Endometrium (tissue), 2 donors: ENCODE measurements at regions not wholly inside any gene's neighbourhood (a gene's known extent, or its start where the extent isn't known, plus 50 kb on each side); places are given as distances from the start of the nearest gene placed in this dataset.
"Not testable (repeated sequence)": the region's sequence is repeated elsewhere in the genome, so short reads cannot be mapped to it uniquely, and the experiment has no call there.

Experiments
- FAIRE-seq: peaks from 2 replicates; lab custom pipeline; 2012; peaks lifted over from hg19 to GRCh38; lab: Jason Lieb, UNC
- donor health status: control.
- donor health status: control.

DNA sequence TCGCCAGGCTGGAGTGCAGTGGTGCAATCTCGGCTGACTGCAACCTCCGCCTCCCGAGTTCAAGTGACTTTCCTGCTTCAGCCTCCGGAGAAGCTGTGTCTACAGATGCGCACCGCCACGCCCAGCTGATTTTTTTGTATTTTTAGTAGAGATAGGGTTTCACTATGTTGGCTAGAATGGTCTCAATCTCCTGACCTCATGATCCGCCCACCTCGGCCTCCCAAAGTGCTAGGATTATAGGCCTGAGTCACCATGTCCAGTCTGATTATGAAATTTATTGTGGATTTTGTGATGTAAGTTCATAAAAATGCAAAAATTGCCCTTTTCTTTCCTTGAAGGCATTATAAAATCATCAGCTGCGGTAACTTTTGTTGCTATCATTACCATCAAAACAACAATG is 1688.3 kb upstream of the ADGRL3 start:
- FAIRE-seq: not testable (repeated sequence)

DNA sequence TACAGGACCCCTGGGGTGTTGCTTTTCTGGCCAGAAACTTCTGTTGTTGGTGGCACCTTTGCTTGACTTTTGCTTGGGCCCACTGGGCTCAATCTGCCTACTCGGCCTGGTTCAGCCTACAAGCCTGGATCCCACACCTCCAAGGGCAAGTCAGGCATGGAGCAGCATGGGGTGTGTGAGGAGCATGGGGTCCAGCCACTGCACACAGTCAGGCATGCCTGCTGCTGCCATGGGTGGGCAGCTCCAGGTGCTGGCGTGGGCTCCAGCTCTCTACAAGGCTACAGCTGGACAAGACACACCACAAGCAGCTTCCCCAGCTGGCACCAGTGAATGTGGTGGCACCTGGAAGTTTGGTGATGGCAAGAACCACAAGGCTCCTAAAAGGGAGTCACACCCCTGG is 1683.1 kb upstream of the ADGRL3 start:
- FAIRE-seq: no peak

DNA sequence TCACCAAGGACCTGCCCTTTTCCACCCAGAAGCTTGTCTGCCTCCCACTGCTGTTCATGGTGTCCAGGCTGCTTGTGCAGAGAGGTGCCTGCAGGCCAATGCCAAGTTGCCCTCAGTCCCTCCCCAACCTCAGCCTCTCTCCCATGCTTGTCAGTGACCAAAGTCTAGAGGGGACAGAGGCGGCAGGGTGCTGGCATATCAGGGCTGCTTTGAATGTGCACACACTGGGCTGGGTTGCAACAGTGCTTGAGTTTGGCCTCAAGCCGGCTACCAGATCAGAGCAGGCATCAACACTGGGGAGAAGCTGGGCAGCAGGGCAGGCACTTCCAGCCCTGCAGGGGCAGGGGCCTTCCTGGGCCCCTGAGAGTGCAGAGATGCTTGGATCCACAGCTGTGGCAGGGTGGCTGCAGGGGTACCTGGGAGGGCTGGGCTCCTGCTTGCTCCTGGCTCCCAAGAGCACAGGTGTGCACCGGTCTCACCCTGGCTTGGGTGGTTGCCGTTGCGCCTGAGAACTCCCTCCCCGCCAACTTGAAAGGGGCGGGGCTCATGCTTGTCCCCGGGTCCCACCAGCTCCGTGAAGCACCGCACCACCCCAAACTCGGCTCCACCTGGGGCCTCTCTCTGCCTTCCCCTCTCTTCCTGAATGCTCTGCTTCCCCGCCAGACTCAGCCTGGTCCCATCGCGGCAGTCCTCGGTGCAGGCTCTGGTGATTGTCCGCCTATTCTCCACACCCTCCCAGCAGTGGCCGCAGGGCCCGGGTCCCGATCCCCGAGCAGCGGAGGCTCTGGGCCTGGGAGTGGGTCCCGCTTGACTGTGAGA is 1681.9 kb upstream of the ADGRL3 start:
- no peak for FAIRE-seq

GRCh38 chr4:59525885-59526284 is 1674.2 kb upstream of the ADGRL3 start:
- no peak for FAIRE-seq

GRCh38 chr4:59535541-59535940 is 1664.6 kb upstream of the ADGRL3 start:
- FAIRE-seq: no peak

- FAIRE-seq: no peak
These were observed 1663.7 kb upstream of the ADGRL3 start for GRCh38 chr4:59536428-59536827.

DNA sequence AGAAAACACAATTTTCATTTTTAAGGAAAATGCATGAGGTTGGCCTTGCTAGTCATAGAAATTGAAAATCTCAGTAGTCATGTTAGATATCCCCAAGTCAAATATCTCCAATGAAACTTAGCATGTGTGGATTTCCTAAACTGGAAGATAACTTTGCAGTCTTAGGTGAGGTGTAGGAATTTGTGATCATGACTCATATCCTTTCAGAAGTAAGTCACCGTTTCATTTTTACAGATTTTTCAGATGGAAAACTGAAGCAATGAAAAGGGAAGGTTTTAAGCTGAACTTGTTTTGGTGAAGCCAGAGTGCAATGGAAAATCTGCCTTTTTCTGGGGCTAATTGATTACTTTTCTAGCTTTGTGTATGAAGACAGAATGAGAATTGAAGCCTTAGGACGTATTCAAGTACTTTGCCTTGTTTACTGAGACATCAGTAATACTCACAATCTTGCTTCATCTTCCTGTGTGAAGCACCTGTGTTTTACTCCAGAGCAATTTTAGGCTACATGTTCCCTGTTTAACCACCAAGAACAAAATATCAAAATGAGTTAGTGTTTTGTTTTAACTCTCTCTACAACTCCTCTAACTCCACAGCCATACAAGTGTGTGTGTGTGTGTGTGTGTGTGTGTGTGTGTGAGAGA is 1662.8 kb upstream of the ADGRL3 start:
- no peak for FAIRE-seq

GRCh38 chr4:59539401-59539800 is 1660.7 kb upstream of the ADGRL3 start:
- no peak for FAIRE-seq

DNA sequence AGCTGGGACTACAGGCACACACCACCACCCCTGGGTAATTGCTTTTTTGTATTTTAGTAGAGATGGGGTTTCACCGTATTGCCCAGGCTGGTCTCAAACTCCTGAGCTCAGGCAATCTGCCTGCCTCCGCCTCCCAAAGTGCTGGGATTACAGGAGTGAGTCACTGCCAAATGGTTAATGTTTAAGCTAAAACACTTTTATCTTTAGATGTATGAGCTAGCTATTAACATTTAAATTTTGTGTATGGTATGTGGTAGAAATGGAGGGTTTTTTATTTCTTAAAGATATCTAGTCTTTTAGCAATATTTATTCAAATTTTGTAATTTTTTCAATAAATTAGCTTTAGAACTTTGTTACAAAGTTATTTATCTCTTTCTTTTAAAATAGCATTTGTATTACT is 1659.8 kb upstream of the ADGRL3 start:
- FAIRE-seq: no peak

- FAIRE-seq: no peak
These were observed 1646.9 kb upstream of the ADGRL3 start for GRCh38 chr4:59553063-59553720.

GRCh38 chr4:59553721-59554091 is 1646.4 kb upstream of the ADGRL3 start:
- FAIRE-seq: no peak

- FAIRE-seq: not testable (repeated sequence)
These were observed 1643.9 kb upstream of the ADGRL3 start for GRCh38 chr4:59556191-59556590.

DNA sequence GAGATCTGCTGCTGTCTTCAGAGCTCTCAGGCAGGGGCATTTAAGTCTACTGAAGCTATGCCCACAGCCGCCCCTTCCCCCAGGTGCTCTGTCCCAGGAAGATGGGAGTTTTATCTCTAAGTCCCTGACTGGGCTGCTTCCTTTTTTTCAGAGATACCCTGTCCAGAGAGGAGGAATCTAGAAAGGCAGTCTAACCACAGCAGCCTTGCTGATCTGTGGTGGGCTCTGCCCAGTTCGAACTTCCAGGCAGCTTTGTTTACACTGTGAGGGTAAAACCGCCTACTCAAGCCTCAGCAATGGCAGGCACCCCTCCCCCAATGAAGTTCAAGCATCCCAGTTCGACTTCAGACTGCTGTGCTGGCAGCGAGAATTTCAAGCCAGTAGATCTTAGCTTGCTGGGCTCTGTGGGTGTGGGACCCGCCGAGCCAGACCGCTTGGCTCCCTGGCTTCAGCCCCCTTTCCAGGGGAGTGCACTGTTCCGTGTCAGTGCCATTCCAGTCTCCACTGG is 1639.9 kb upstream of the ADGRL3 start:
- not testable (repeated sequence) for FAIRE-seq

GRCh38 chr4:59565836-59566235 is 1634.3 kb upstream of the ADGRL3 start:
- FAIRE-seq: no peak

GRCh38 chr4:59570860-59571476 is 1629.2 kb upstream of the ADGRL3 start:
- FAIRE-seq: no peak

- FAIRE-seq: no peak
These were observed 1628.2 kb upstream of the ADGRL3 start for GRCh38 chr4:59571805-59572430.

- FAIRE-seq: no peak
These were observed 1616.1 kb upstream of the ADGRL3 start for GRCh38 chr4:59583845-59584568.

DNA sequence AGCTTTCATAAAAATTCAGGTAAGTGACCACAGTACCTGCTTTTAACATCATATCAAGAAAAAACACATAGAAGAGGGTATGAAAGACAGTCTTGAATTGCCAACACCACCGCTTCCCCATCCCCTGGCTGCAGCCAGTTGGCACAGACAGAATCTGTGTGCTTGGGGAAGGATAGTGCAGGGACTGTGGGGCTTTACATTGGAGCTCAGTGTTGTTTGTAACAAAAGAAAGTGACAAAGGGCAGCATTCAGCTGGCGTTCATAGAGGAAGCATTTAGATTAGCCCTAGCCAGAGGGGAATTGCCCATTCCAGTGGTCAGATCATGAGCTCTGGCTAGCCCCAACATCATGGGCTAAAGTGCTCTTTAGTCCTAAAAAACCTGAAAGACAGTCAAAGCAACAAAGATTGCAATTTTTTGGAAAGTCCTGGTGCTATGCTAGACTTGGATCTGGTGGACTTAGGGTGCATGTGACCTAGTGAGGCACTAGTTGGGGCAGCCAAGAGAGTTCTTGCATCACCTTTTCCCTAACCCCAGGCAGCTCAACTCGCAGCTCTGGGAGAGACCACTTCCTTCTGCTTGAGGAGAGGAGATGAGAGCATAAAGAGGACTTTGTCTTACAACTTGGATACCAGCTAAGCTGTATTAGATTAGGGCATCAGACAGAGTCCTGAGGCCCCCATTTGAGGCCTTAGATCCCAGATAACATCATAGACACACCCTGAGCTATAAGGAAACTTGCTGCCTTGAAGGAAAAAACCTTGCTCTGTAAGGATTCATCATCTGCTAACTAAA is 1602.4 kb upstream of the ADGRL3 start:
- FAIRE-seq: no peak

DNA sequence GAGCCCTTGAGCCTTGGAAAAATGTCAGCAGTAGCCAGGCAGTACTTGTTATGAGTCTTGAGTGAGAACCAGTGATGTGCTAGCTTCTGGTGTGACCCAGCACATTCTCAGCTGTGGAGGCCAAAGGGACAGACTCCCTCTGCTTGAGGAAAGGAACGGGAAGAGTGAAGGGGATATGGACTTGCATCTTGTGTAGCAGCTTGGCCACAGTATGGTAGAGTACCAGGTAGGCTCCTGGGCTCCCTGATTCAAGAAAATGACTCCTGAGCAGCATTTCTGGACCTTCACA is 1601.9 kb upstream of the ADGRL3 start:
- no peak for FAIRE-seq

- no peak for FAIRE-seq
These were observed 1591.7 kb upstream of the ADGRL3 start for GRCh38 chr4:59608466-59608865.

- no peak for FAIRE-seq
These were observed 1587.9 kb upstream of the ADGRL3 start for GRCh38 chr4:59612235-59612634.
